PFSK-1 (cell line): ENCODE measurements at regions not wholly inside any gene's neighbourhood (a gene's known extent, or its start where the extent isn't known, plus 50 kb on each side); places are given as distances from the start of the nearest gene placed in this dataset.

Experiments
- POLR2AphosphoS5 ChIP-seq: IDR thresholded peaks from 2 replicates; pipeline ENCODE4 v1.6.1; 2012; ENCODE audit warnings: low read depth, mild to moderate bottlenecking, control low read depth, low read length, moderate library complexity
- SIN3A ChIP-seq: IDR thresholded peaks from 2 replicates; pipeline ENCODE4 v1.6.1; 2012; ENCODE audit warnings: mild to moderate bottlenecking, low read length, moderate library complexity, borderline replicate concordance; ENCODE audit not compliant: insufficient read depth
- TAF1 ChIP-seq: IDR thresholded peaks from 2 replicates; pipeline ENCODE4 v1.6.1; 2012; ENCODE audit warnings: low read length, control low read depth, borderline replicate concordance; ENCODE audit not compliant: insufficient read depth
- TF ChIP-seq, protein P1 (sequence below), 2 experiments: IDR thresholded peaks; 2 replicates each; pipeline versions ENCODE4 v1.6.1 to v1.8.0; 2011 to 2012; ENCODE audit warnings: low read depth in 2 of 2, low read length in 2 of 2, control low read depth in 1 of 2, inconsistent platforms in 1 of 2, mild to moderate bottlenecking in 1 of 2, moderate library complexity in 1 of 2; ENCODE audit not compliant: insufficient read depth in 1 of 2

DNA sequence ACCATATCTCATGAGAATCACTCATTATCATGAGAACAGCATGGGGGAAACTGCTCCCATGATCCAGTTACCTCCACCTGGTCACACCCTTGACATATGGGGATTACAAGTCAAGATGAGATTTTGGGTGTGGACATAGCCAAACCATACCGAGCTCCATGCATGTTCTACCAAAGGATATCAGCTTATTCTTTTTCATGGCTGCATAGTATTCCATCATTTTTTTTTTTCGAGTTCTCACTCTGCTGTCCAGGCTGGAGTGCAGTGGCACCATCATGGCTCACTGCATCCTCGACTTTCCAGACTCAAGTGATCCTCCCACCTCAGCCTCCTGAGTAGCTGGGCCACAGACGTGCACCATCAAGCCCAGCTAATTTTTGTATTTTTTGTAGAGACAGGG lies 668.3 kb downstream of the GATA3 start:
- no peak for TF ChIP-seq POLR2AphosphoS5
- no peak for TF ChIP-seq TAF1
- TF ChIP-seq, protein P1, sequence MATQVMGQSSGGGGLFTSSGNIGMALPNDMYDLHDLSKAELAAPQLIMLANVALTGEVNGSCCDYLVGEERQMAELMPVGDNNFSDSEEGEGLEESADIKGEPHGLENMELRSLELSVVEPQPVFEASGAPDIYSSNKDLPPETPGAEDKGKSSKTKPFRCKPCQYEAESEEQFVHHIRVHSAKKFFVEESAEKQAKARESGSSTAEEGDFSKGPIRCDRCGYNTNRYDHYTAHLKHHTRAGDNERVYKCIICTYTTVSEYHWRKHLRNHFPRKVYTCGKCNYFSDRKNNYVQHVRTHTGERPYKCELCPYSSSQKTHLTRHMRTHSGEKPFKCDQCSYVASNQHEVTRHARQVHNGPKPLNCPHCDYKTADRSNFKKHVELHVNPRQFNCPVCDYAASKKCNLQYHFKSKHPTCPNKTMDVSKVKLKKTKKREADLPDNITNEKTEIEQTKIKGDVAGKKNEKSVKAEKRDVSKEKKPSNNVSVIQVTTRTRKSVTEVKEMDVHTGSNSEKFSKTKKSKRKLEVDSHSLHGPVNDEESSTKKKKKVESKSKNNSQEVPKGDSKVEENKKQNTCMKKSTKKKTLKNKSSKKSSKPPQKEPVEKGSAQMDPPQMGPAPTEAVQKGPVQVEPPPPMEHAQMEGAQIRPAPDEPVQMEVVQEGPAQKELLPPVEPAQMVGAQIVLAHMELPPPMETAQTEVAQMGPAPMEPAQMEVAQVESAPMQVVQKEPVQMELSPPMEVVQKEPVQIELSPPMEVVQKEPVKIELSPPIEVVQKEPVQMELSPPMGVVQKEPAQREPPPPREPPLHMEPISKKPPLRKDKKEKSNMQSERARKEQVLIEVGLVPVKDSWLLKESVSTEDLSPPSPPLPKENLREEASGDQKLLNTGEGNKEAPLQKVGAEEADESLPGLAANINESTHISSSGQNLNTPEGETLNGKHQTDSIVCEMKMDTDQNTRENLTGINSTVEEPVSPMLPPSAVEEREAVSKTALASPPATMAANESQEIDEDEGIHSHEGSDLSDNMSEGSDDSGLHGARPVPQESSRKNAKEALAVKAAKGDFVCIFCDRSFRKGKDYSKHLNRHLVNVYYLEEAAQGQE (IDR thresholded peaks at IDR 0.05; ENCODE audit: insufficient read depth in 1 of 2, low read depth in 2 of 2, low read length in 2 of 2) = no peak
- no peak for TF ChIP-seq SIN3A
